Spleen (tissue), 7 donors: ENCODE measurements at regions not wholly inside any gene's neighbourhood (a gene's known extent, or its start where the extent isn't known, plus 50 kb on each side); places are given as distances from the start of the nearest gene placed in this dataset.

ENCODE experiments used
- CTCF ChIP-seq, 11 experiments: fragments of 200-600 bp in 7 of 11; fragments of 450-650 bp in 4 of 11; sonication (generic) in 4 of 11; IDR thresholded peaks in 8 of 11; conservative IDR thresholded peaks in 3 of 11; 1 replicate in 7 of 11; 2 replicates in 4 of 11; pipeline versions ENCODE4 v1.4.0 to v1.8.0; 2016 to 2021; ENCODE audit warnings: antibody characterized with exemption in 11 of 11, inconsistent platforms in 4 of 11, mild to moderate bottlenecking in 1 of 11
- POLR2AphosphoS5 ChIP-seq, 3 donors: sonication (generic); formaldehyde crosslinking; IDR thresholded peaks; one replicate each; pipeline ENCODE4 v1.5.1; 2017; ENCODE audit warnings: antibody characterized with exemption in 3 of 3
- donor health status: DM: no; HTN: no; CAD: no; lungs with moderate emphysema.
- donor health status: DM: no; HTN: no; CAD: no.
- donor health status: DM: no; HTN: no; CAD: no.

GRCh38 chr9:65403721-65404120 is 118.7 kb upstream of the FOXD4L5 start:
- TF ChIP-seq POLR2AphosphoS5 (IDR thresholded peaks at IDR 0.05) (no peak), CTCF (IDR thresholded peaks at IDR 0.05 in 8 of 11, conservative IDR thresholded peaks at IDR 0.05 in 3 of 11) (no peak)
